CD4-positive, CD25-positive, alpha-beta regulatory T cell (primary cell): ENCODE measurements at regions not wholly inside any gene's neighbourhood (a gene's known extent, or its start where the extent isn't known, plus 50 kb on each side); places are given as distances from the start of the nearest gene placed in this dataset.

Source experiments
- ATAC-seq, 2 donors: fragments of 150-1000 bp; cut with Tn5 transposase; one replicate each; pipeline ENCODE4 v1.10.0; 2021; ENCODE audit warnings: low read depth in 2 of 2, moderate number of reproducible peaks in 2 of 2, moderate library complexity in 1 of 2
- DNase-seq, 3 donors: peaks; one replicate each; pipeline versions ENCODE4 v3.0.0 to v3.0.0-alpha.2; 2012 to 2022; ENCODE audit warnings: mixed read lengths in 1 of 3
- H3K27ac ChIP-seq: one replicate; pipeline ENCODE4 v1.7.0; 2013; ENCODE audit warnings: mild to moderate bottlenecking, low read length; ENCODE audit not compliant: insufficient read depth, poor library complexity, severe bottlenecking
- H3K27me3 ChIP-seq: one replicate; pipeline ENCODE4 v1.7.0; 2013; ENCODE audit warnings: low read length; ENCODE audit not compliant: control insufficient read depth, insufficient read depth
- H3K36me3 ChIP-seq: one replicate; pipeline ENCODE4 v1.7.0; 2013; ENCODE audit warnings: mild to moderate bottlenecking, low read length, moderate library complexity; ENCODE audit not compliant: control insufficient read depth, insufficient read depth
- H3K4me1 ChIP-seq: 2 replicates; pipeline ENCODE4 v1.7.0; 2013; ENCODE audit warnings: mild to moderate bottlenecking, low read length; ENCODE audit not compliant: insufficient read depth, control insufficient read depth, poor library complexity, severe bottlenecking
- H3K4me3 ChIP-seq: one replicate; pipeline ENCODE4 v1.7.0; 2013; ENCODE audit warnings: low read depth, mild to moderate bottlenecking, low read length, moderate library complexity
- H3K9me3 ChIP-seq, 2 experiments: 1 replicate in 1 of 2; 2 replicates in 1 of 2; pipeline ENCODE4 v1.7.0; 2013; ENCODE audit warnings: low read length in 2 of 2, mild to moderate bottlenecking in 1 of 2, moderate library complexity in 1 of 2; ENCODE audit not compliant: control insufficient read depth in 2 of 2
- H3K27ac Mint-ChIP-seq, 3 donors: one replicate each; pipeline ENCODE4 v1.8.0; 2020 to 2022; ENCODE audit warnings: mild to moderate bottlenecking in 3 of 3, mixed read lengths in 3 of 3, moderate library complexity in 2 of 3
- H3K27me3 Mint-ChIP-seq: one replicate; pipeline ENCODE4 v1.8.0; 2022; ENCODE audit warnings: mild to moderate bottlenecking, mixed read lengths
- H3K36me3 Mint-ChIP-seq: one replicate; pipeline ENCODE4 v1.8.0; 2020; ENCODE audit warnings: mixed read lengths
- H3K4me1 Mint-ChIP-seq, 4 donors: one replicate each; pipeline ENCODE4 v1.8.0; 2020 to 2022; ENCODE audit warnings: mixed read lengths in 4 of 4, mild to moderate bottlenecking in 1 of 4
- H3K4me3 Mint-ChIP-seq, 4 donors: one replicate each; pipeline ENCODE4 v1.8.0; 2020 to 2022; ENCODE audit warnings: mild to moderate bottlenecking in 4 of 4, mixed read lengths in 4 of 4, moderate library complexity in 3 of 4
- H3K9me3 Mint-ChIP-seq, 7 donors: one replicate each; pipeline ENCODE4 v1.8.0; 2020 to 2022; ENCODE audit warnings: mixed read lengths in 7 of 7, mild to moderate bottlenecking in 3 of 7, moderate library complexity in 2 of 7

DNA sequence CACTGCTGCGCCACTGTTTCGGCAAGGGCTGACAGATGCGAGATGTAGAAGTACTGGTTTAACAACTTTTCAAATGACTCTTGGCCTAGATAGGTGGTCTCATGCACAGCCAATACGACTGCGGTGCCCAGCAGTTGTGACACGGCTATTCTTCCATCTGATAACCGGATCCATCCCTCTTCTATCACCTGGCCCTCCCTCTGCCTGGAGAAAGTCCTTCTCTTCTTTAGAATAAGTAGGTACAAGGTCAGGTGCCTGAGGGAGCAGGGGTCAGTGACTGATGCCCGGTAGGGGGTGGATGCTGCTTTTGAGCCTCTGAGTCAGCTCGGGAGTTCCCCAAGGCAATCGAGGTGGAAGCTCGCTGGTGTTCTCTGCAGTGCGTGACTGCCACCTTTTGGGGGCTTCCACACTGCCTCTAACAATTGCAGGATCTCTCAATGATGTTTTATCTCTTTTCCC lies 166.8 kb upstream of the GRIK2 start:
- Mint-ChIP-seq H3K4me3 (no peak overlapping the region), H3K27ac (no peak overlapping the region), H3K9me3 (peaks cover 0 to 6% (median 1%) of the 10 kb centered on the region in 7 donors), H3K36me3 (no peaks in the 10 kb centered on the region), H3K27me3 (no peaks in the 10 kb centered on the region), H3K4me1 (no peaks in the 10 kb centered on the region)
- H3K4me3 ChIP-seq, result no peak overlapping the region
- DNase-seq (no peak), ATAC-seq (no peak)
- no peak overlapping the region for H3K27ac ChIP-seq
- H3K9me3 ChIP-seq, result peaks cover 0 to 2% of the 10 kb centered on the region in 2 experiments
- no peaks in the 10 kb centered on the region for H3K36me3 ChIP-seq
- H3K4me1 ChIP-seq, result no peaks in the 10 kb centered on the region
- H3K27me3 ChIP-seq, result no peaks in the 10 kb centered on the region

DNA sequence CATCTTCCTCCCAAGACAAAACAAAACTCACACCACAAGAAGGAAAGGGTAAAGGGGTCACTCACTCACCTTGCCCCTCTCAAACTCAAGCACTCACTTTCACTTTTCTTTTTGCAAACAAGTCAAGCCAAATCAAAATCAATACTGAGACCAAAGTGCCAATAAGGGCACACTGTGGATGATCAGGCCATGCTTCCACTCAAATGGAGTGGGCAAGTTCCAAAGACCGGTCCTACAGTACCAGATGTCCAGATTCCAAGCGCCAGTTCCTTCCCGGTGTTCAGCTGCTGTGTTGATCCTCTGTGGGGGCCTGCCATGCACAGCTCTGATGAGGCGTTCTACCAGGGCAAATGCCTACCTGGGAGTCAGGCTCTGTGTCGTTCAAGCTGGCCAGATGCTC lies 162.6 kb upstream of the GRIK2 start:
- Histone ChIP-seq H3K27ac (no peak overlapping the region), H3K4me3 (no peak overlapping the region), H3K4me1 (no peaks in the 10 kb centered on the region), H3K9me3 (no peaks in the 10 kb centered on the region), H3K27me3 (no peaks in the 10 kb centered on the region), H3K36me3 (no peaks in the 10 kb centered on the region)
- Mint-ChIP-seq H3K36me3 (no peaks in the 10 kb centered on the region), H3K4me3 (no peak overlapping the region), H3K4me1 (no peaks in the 10 kb centered on the region), H3K27me3 (no peaks in the 10 kb centered on the region), H3K9me3 (peaks cover 0 to 6% (median 0%) of the 10 kb centered on the region in 7 donors), H3K27ac (no peak overlapping the region)
- DNase-seq, result no peak
- ATAC-seq, result no peak

DNA sequence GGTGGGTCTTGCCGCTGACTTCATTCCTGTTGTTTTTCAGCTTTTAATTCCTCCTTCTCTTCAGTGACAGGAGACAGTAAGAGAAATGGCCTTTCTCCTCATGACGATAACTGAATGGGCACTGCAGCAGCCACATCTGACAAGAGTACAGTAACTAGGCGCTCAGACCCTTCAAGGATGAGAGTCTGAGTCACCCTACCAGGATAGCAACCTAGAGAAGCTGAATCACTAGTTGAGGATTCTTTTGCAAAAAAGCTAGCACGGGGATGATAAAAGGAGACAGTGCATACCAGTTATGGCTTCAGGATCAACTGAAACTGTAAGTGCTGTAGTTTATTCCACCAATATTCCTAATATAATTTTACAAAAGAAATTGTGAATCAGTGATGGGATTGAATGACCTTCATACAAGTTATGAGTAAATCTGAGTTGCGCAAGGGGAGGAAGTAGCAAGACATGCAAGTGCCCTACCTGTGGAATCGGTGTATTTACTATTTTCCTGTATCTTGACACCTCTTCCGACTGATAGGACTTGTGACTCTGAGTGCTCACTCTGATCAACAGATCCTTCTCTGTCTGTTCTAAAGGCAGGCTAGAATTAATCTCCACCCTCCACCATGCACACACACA lies 161.8 kb upstream of the GRIK2 start:
- Histone ChIP-seq H3K27me3 (no peaks in the 10 kb centered on the region), H3K4me1 (no peaks in the 10 kb centered on the region), H3K4me3 (no peak overlapping the region), H3K9me3 (no peaks in the 10 kb centered on the region), H3K36me3 (no peaks in the 10 kb centered on the region), H3K27ac (no peak overlapping the region)
- Mint-ChIP-seq H3K4me3 (no peak overlapping the region), H3K4me1 (no peaks in the 10 kb centered on the region), H3K9me3 (peaks cover 0 to 6% (median 0%) of the 10 kb centered on the region in 7 donors), H3K27me3 (no peaks in the 10 kb centered on the region), H3K27ac (no peak overlapping the region), H3K36me3 (no peaks in the 10 kb centered on the region)
- DNase-seq (no peak), ATAC-seq (no peak)

DNA sequence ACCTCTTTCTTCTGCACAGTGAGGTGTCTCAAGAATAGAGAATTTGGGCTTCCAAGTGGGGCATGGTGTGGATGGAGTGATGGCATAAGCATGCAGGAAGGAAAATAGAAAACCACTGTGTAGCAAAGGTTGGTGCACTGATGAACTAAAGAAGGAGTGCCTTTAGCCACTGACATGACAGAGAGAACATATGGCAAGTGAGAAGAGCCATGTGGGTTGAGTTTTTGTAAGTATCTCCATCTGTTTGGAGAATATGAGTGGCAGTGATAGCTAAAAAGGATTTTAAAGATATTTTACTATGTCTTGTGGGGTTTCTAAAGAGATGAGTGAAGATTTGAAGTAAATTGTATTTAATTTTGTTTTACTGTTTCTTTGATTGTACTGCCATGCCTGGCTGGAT lies 160.5 kb upstream of the GRIK2 start:
- Mint-ChIP-seq H3K36me3 (no peaks in the 10 kb centered on the region), H3K4me1 (no peaks in the 10 kb centered on the region), H3K27me3 (no peaks in the 10 kb centered on the region), H3K4me3 (no peak overlapping the region), H3K9me3 (peaks cover 0 to 6% (median 0%) of the 10 kb centered on the region in 7 donors), H3K27ac (no peak overlapping the region)
- Histone ChIP-seq H3K4me3 (no peak overlapping the region), H3K4me1 (no peaks in the 10 kb centered on the region), H3K9me3 (no peaks in the 10 kb centered on the region), H3K27me3 (no peaks in the 10 kb centered on the region), H3K36me3 (no peaks in the 10 kb centered on the region), H3K27ac (no peak overlapping the region)
- DNase-seq (no peak), ATAC-seq (no peak)

DNA sequence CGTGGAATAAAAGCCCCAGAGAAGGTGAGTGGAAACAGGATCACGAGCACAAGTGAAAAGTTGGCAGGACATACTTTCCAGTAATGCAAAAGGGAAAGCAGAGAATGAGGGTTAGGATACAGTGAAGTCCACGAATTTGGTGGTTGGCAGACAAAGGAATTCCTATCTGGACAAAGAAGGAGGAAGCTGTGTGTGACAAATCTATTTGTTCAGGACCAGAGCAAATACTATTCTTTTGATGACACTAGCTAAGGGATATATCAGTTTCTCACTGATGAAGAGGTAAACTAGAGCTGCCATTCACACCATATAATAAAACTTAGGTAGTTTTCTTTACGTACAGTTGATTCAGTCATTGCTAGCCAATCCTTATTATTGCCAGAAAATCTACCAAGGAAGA lies 156.8 kb upstream of the GRIK2 start:
- DNase-seq, result no peak
- H3K4me3 Mint-ChIP-seq, result no peak overlapping the region
- H3K36me3 ChIP-seq, result no peaks in the 10 kb centered on the region
- no peak overlapping the region for H3K27ac Mint-ChIP-seq
- no peak overlapping the region for H3K27ac ChIP-seq
- no peaks in the 10 kb centered on the region for H3K9me3 ChIP-seq
- H3K27me3 ChIP-seq, result no peaks in the 10 kb centered on the region
- no peaks in the 10 kb centered on the region for H3K27me3 Mint-ChIP-seq
- H3K9me3 Mint-ChIP-seq, result peaks cover 0 to 6% (median 0%) of the 10 kb centered on the region in 7 donors
- no peaks in the 10 kb centered on the region for H3K4me1 ChIP-seq
- no peak overlapping the region for H3K4me3 ChIP-seq
- H3K4me1 Mint-ChIP-seq, result no peaks in the 10 kb centered on the region
- ATAC-seq, result no peak
- no peaks in the 10 kb centered on the region for H3K36me3 Mint-ChIP-seq

DNA sequence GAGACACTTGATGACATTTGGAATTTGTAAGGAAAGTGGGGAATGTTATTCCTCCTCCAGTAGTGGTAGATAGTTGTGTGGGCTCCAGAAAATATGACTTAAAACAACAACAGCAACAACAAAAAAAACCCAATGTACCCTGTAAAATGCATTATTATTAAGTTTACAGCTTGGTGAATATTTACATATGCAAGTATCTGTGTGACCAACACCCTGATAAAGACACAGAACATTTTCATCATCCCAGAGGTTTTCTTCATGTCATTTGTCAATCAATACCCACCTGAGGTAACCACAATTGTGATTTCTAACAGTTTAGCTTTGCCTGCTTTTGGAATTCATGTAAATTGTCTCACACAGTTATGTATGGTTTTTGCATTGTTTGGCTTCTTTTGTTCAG lies 152.1 kb upstream of the GRIK2 start:
- H3K36me3 Mint-ChIP-seq, result no peaks in the 10 kb centered on the region
- Histone ChIP-seq H3K4me3 (no peak overlapping the region), H3K9me3 (no peaks in the 10 kb centered on the region), H3K36me3 (no peaks in the 10 kb centered on the region), H3K27ac (no peak overlapping the region), H3K4me1 (no peaks in the 10 kb centered on the region), H3K27me3 (no peaks in the 10 kb centered on the region)
- no peak overlapping the region for H3K27ac Mint-ChIP-seq
- no peak overlapping the region for H3K4me3 Mint-ChIP-seq
- ATAC-seq, result no peak
- H3K4me1 Mint-ChIP-seq, result no peaks in the 10 kb centered on the region
- DNase-seq, result no peak
- no peaks in the 10 kb centered on the region for H3K27me3 Mint-ChIP-seq
- H3K9me3 Mint-ChIP-seq, result peaks cover 0 to 6% (median 0%) of the 10 kb centered on the region in 7 donors

DNA sequence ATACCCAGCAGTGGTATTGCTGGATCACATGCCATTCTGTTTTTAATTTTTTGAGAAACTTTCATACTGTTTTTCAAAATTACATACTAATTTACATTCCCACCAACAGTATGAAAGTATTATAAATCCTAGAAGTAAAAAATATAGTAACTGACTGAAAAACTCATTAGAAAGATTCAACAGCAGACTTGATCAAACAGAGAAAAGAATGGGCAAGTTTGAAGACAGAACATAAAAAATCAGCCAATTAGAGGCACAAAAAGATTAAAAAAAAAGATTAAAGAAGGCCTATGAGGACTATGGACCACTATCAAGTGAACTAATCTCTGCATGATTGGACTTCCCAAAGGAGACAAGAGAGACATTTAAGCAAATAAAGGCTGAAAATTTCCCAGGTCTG lies 144.0 kb upstream of the GRIK2 start:
- ATAC-seq, result no peak
- Histone ChIP-seq H3K9me3 (peaks cover 7 to 11% of the 10 kb centered on the region in 2 experiments), H3K4me3 (no peak overlapping the region), H3K36me3 (no peaks in the 10 kb centered on the region), H3K27me3 (no peaks in the 10 kb centered on the region), H3K4me1 (no peaks in the 10 kb centered on the region), H3K27ac (no peak overlapping the region)
- DNase-seq, result no peak
- no peaks in the 10 kb centered on the region for H3K27me3 Mint-ChIP-seq
- H3K4me1 Mint-ChIP-seq, result no peaks in the 10 kb centered on the region
- no peak overlapping the region for H3K27ac Mint-ChIP-seq
- H3K9me3 Mint-ChIP-seq, result peaks cover 0 to 23% (median 5%) of the 10 kb centered on the region in 7 donors
- H3K4me3 Mint-ChIP-seq, result no peak overlapping the region
- H3K36me3 Mint-ChIP-seq, result no peaks in the 10 kb centered on the region

DNA sequence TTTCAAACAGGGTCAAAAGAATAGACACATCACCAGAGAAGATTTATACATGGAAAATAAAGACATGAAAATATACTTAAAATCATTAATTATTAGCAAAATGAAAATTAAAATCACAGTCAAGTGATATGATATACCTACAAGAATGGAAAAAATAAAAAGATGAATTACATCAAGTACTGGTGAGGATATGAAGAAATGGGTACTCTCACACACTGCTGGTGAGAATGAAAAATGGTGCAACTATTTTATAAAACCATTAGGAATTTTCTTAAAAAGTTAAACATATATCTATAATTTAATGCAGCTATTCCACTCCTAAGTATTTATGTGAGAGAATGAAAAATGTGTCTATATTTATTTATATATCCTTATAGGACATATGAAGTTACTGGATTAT lies 136.3 kb upstream of the GRIK2 start:
- DNase-seq (no peak), ATAC-seq (no peak)
- no peak overlapping the region for H3K4me3 Mint-ChIP-seq
- H3K36me3 Mint-ChIP-seq, result no peaks in the 10 kb centered on the region
- no peaks in the 10 kb centered on the region for H3K27me3 Mint-ChIP-seq
- H3K9me3 Mint-ChIP-seq, result peaks cover 0 to 16% (median 8%) of the 10 kb centered on the region in 7 donors
- H3K9me3 ChIP-seq, result peaks cover 2 to 5% of the 10 kb centered on the region in 2 experiments
- no peaks in the 10 kb centered on the region for H3K36me3 ChIP-seq
- no peak overlapping the region for H3K27ac ChIP-seq
- H3K4me1 Mint-ChIP-seq, result no peaks in the 10 kb centered on the region
- H3K27me3 ChIP-seq, result no peaks in the 10 kb centered on the region
- no peaks in the 10 kb centered on the region for H3K4me1 ChIP-seq
- H3K27ac Mint-ChIP-seq, result no peak overlapping the region
- no peak overlapping the region for H3K4me3 ChIP-seq
